Liver (tissue), 8 donors: ENCODE measurements at regions not wholly inside any gene's neighbourhood (a gene's known extent, or its start where the extent isn't known, plus 50 kb on each side); places are given as distances from the start of the nearest gene placed in this dataset.

Source experiments
- DNase-seq: peaks from one replicate; pipeline ENCODE4 v3.0.0-alpha.2; 2017; ENCODE audit warnings: low spot score
- H3K27ac ChIP-seq, 2 donors: one replicate each; pipeline ENCODE4 v1.7.0; 2013; ENCODE audit warnings: inconsistent platforms in 2 of 2, low read length in 2 of 2, control low read depth in 1 of 2, low read depth in 1 of 2, mild to moderate bottlenecking in 1 of 2
- H3K27me3 ChIP-seq, 4 donors: one replicate each; pipeline versions ENCODE4 v1.6.1 to v1.7.0; 2013; ENCODE audit warnings: low read length in 3 of 4, inconsistent platforms in 1 of 4, mild to moderate bottlenecking in 1 of 4, moderate library complexity in 1 of 4; ENCODE audit not compliant: control insufficient read depth in 4 of 4, insufficient read depth in 4 of 4
- H3K36me3 ChIP-seq, 4 donors: one replicate each; pipeline versions ENCODE4 v1.6.1 to v1.7.0; 2013; ENCODE audit warnings: low read length in 3 of 4, mild to moderate bottlenecking in 3 of 4, low read depth in 1 of 4, moderate library complexity in 1 of 4; ENCODE audit not compliant: control insufficient read depth in 4 of 4, insufficient read depth in 3 of 4
- H3K4me1 ChIP-seq, 4 donors: one replicate each; pipeline versions ENCODE4 v1.6.1 to v1.7.0; 2013; ENCODE audit warnings: low read length in 3 of 4, mild to moderate bottlenecking in 3 of 4, moderate library complexity in 1 of 4; ENCODE audit not compliant: control insufficient read depth in 4 of 4, insufficient read depth in 4 of 4
- H3K4me3 ChIP-seq, 3 donors: one replicate each; pipeline versions ENCODE4 v1.6.1 to v1.7.0; 2013; ENCODE audit warnings: low read length in 3 of 3, control low read depth in 1 of 3, low read depth in 1 of 3, mild to moderate bottlenecking in 1 of 3
- H3K9ac ChIP-seq, 2 donors: one replicate each; pipeline ENCODE4 v1.7.0; 2013; ENCODE audit warnings: low read length in 2 of 2, mild to moderate bottlenecking in 2 of 2, moderate library complexity in 2 of 2, control low read depth in 1 of 2, low read depth in 1 of 2
- H3K9me3 ChIP-seq, 4 donors: one replicate each; pipeline versions ENCODE4 v1.6.1 to v1.7.0; 2013; ENCODE audit warnings: low read length in 3 of 4; ENCODE audit not compliant: control insufficient read depth in 4 of 4
- ATF3 ChIP-seq: IDR thresholded peaks from 2 replicates; pipeline ENCODE4 v1.6.1; 2016; ENCODE audit warnings: antibody characterized with exemption
- CTCF ChIP-seq: fragments of 150-350 bp; IDR thresholded peaks from 2 replicates; pipeline ENCODE4 v1.5.1; 2017; ENCODE audit warnings: improper control_type of control experiment, low read depth, low read length; ENCODE audit not compliant: missing input control
- EGR1 ChIP-seq, 2 donors: IDR thresholded peaks; 2 replicates each; pipeline ENCODE4 v1.6.1; 2016 to 2018; ENCODE audit warnings: antibody characterized with exemption in 2 of 2, low read depth in 2 of 2
- FOXA1 ChIP-seq: IDR thresholded peaks from 2 replicates; pipeline ENCODE4 v1.6.1; 2016; ENCODE audit warnings: antibody characterized with exemption
- FOXA2 ChIP-seq: IDR thresholded peaks from 2 replicates; pipeline ENCODE4 v1.6.1; 2016; ENCODE audit warnings: antibody characterized with exemption
- GABPA ChIP-seq, 2 donors: IDR thresholded peaks in 1 of 2; conservative IDR thresholded peaks in 1 of 2; 2 replicates each; pipeline ENCODE4 v1.6.1; 2016; ENCODE audit warnings: antibody characterized with exemption in 2 of 2, mild to moderate bottlenecking in 1 of 2, moderate library complexity in 1 of 2
- HNF4A ChIP-seq, 2 donors: conservative IDR thresholded peaks; 2 replicates each; pipeline ENCODE4 v1.6.1; 2016; ENCODE audit warnings: antibody characterized with exemption in 2 of 2, mild to moderate bottlenecking in 2 of 2
- HNF4G ChIP-seq: IDR thresholded peaks from 2 replicates; pipeline ENCODE4 v1.6.1; 2016; ENCODE audit warnings: antibody characterized with exemption
- JUND ChIP-seq, 2 donors: IDR thresholded peaks; 2 replicates each; pipeline ENCODE4 v1.6.1; 2016; ENCODE audit warnings: antibody characterized with exemption in 2 of 2
- MAX ChIP-seq: IDR thresholded peaks from 2 replicates; pipeline ENCODE4 v1.6.1; 2016; ENCODE audit warnings: antibody characterized with exemption
- NR2F2 ChIP-seq: IDR thresholded peaks from 2 replicates; pipeline ENCODE4 v1.6.1; 2016; ENCODE audit warnings: antibody characterized with exemption
- RAD21 ChIP-seq, 2 donors: IDR thresholded peaks; 2 replicates each; pipeline ENCODE4 v1.6.1; 2016; ENCODE audit warnings: antibody characterized with exemption in 2 of 2, mild to moderate bottlenecking in 2 of 2
- REST ChIP-seq: IDR thresholded peaks from 2 replicates; pipeline ENCODE4 v1.6.1; 2016; ENCODE audit warnings: antibody characterized with exemption, mild to moderate bottlenecking
- RXRA ChIP-seq, 2 donors: IDR thresholded peaks; 2 replicates each; pipeline ENCODE4 v1.6.1; 2017 to 2018; ENCODE audit warnings: antibody characterized with exemption in 2 of 2, mild to moderate bottlenecking in 1 of 2
- SP1 ChIP-seq: IDR thresholded peaks from 2 replicates; pipeline ENCODE4 v1.6.1; 2018; ENCODE audit warnings: antibody characterized with exemption, mild to moderate bottlenecking
- TAF1 ChIP-seq: conservative IDR thresholded peaks from 2 replicates; pipeline ENCODE4 v1.6.1; 2016; ENCODE audit warnings: antibody characterized with exemption, mild to moderate bottlenecking
- YY1 ChIP-seq: IDR thresholded peaks from 2 replicates; pipeline ENCODE4 v1.6.1; 2016; ENCODE audit warnings: antibody characterized with exemption, mild to moderate bottlenecking
- ZBTB33 ChIP-seq: IDR thresholded peaks from 2 replicates; pipeline ENCODE4 v1.6.1; 2016; ENCODE audit warnings: antibody characterized with exemption
- WGBS: extraction: QIAGEN DNeasy Blood & Tissue Kit; methylation state at CpG from one replicate; pipeline ENCODE4 v1.1.7; 2013; 5-methylcytosine and 5-hydroxymethylcytosine counted together
- donor health status: healthy.
- donor health status: healthy.
- donor health status: healthy.
- donor health status: healthy.
- donor health status: healthy.

- peaks cover 0 to 1% (median 0%) of the 10 kb centered on the region in 4 donors for H3K4me1 ChIP-seq
Observed at GRCh38 chr13:37944081-37944868, 74.7 kb upstream of the TRPC4 start.

More at GRCh38 chr13:37944081-37944868, 74.7 kb upstream of the TRPC4 start:
- Histone ChIP-seq H3K36me3 (no peaks in the 10 kb centered on the region), H3K9ac (no peak overlapping the region), H3K4me3 (no peak overlapping the region), H3K9me3 (no peaks in the 10 kb centered on the region), H3K27ac (no peak overlapping the region), H3K27me3 (peaks cover 0 to 2% (median 0%) of the 10 kb centered on the region in 4 donors)
- TF ChIP-seq SP1, result no peak
- no peak for TF ChIP-seq FOXA1
- TF ChIP-seq RAD21 (IDR thresholded peaks at IDR 0.05), result no peak
- no peak for TF ChIP-seq MAX
- no peak for TF ChIP-seq RXRA (IDR thresholded peaks at IDR 0.05)
- TF ChIP-seq ATF3, result no peak
- no peak for TF ChIP-seq JUND (IDR thresholded peaks at IDR 0.05)
- TF ChIP-seq HNF4G, result no peak
- no peak for TF ChIP-seq TAF1
- no peak for TF ChIP-seq FOXA2
- TF ChIP-seq HNF4A (conservative IDR thresholded peaks at IDR 0.05), result no peak
- TF ChIP-seq REST, result no peak
- TF ChIP-seq CTCF, result no peak
- TF ChIP-seq ZBTB33, result no peak
- no peak for TF ChIP-seq GABPA (IDR thresholded peaks at IDR 0.05 in 1 of 2, conservative IDR thresholded peaks at IDR 0.05 in 1 of 2)
- TF ChIP-seq EGR1 (IDR thresholded peaks at IDR 0.05; ENCODE audit: low read depth in 2 of 2), result no peak
- TF ChIP-seq NR2F2, result no peak
- no peak for TF ChIP-seq YY1
- WGBS, result 71% methylated on average over 10 of the region's 10 CpGs
- no peak for DNase-seq
